Middle frontal gyrus (tissue), 1 donor: ENCODE measurements at regions not wholly inside any gene's neighbourhood (a gene's known extent, or its start where the extent isn't known, plus 50 kb on each side); places are given as distances from the start of the nearest gene placed in this dataset.
"Not testable (repeated sequence)": the region's sequence is repeated elsewhere in the genome, so short reads cannot be mapped to it uniquely, and the experiment has no call there.

Experiments used
- DNase-seq: peaks from one replicate; pipeline ENCODE4 v3.0.0-alpha.2; 2015; ENCODE audit warnings: low spot score; ENCODE audit errors: extremely low spot score

DNA sequence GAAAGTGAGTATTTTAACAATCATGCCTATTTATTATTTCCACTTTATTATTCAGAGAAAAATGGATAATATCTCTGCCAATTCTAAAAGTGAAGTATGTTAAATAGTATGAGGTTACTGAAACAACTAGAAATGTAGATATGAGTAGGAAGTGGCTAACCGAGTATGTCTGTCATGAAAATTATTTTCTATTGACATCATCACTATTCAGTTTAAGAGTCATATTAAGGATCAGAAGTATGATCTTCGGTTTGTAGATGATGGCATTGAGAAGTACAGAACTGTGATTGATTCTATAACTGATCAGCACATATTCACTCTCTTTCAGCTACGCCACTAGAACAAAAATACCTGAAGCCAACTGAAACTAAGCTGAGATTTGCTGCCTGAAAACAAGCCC lies 146.4 kb upstream of the SLITRK5 start:
- no peak for DNase-seq

DNA sequence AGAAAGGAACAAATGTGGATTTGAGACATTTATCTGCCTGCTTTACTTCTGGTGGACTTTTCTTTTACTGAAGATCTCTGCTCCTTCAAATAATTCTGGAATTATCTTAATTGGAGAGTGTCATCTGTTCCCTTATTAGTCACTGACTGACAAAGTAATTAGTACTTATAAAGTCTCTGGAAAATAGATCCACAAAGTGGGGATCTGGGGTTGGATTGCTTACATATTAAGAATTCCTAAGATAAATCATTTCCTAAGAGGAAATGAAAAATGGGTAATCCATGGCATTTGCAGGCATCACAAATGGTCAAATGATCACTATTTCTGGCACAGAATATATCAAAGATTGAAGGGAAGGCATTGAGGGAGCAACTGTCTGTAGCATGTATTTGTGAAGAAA lies 137.4 kb upstream of the SLITRK5 start:
- no peak for DNase-seq

DNA sequence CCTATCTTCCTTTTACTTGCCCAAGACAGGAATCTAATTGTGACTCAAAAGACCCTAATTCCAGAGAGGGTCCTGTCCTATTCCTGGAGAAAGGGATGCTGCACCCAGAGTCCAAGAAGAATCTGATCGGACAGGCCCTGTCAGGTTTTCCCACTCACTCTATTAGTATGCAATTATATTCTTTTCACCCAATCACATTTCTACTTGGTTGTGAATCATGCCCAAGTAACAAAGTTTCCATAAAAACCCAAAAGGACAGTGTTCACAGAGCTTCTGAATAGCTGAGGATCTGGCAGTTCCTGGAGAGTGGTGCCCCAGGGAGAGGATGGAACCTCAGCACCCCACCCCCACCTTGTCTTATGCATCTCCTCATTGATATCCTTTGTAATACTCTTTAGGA lies 135.3 kb upstream of the SLITRK5 start:
- no peak for DNase-seq

DNA sequence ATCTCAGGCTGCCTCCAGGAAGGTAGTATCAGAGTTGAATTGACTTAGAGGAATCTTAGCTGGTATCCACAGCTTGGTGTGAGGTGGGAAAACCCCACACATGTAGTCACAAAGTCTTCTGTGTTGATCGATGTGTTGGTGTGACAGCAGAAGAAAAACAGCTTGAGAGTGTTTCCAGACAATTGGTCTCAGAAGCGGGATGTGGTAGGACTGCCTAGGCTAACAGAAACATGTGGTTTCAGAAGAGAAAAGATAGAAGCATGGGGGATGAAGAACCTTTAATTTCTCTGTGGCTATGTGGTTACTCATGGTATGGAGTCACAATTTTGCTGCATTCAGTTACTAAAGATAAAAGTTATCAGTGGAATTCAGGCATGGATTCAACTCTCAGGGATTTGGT lies 134.7 kb upstream of the SLITRK5 start:
- DNase-seq: no peak

DNA sequence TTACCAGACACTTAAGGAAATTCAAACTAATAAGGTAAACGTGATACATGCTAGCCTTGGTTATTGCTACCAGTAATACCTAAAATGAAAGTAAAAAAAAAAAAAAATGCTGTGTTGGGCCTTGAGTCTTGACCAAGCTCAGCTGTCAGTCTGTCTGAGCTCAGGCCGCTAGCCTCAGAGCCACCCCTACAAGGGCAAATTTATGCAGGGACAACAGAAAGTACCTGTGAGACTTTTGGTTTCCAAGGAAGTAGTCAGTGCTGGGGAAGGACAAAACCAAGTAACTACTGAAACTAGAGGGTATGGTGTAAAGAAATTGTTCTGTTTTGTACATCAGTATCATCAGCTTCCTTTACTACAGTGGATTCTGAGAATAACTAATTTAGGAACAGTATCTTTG lies 134.3 kb upstream of the SLITRK5 start:
- no peak for DNase-seq

DNA sequence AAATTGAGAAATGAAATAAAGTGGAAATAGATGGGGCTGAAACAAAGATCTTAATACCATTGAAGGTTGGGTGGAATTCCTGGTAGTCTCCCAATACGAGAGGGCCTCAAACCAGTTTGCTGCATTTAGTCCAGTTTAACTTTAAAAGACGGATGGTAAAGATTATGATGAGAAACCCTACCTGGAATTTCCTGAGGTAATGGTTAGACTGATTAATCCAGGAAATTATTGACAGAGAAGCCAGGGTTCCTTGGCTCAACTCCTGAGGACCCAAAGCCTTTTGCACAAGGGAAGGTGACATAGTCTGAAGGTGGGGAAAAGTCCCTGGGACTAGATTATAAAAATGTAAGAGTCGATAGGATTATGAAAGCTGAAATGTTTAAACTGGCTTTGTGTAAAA lies 133.2 kb upstream of the SLITRK5 start:
- DNase-seq: no peak

DNA sequence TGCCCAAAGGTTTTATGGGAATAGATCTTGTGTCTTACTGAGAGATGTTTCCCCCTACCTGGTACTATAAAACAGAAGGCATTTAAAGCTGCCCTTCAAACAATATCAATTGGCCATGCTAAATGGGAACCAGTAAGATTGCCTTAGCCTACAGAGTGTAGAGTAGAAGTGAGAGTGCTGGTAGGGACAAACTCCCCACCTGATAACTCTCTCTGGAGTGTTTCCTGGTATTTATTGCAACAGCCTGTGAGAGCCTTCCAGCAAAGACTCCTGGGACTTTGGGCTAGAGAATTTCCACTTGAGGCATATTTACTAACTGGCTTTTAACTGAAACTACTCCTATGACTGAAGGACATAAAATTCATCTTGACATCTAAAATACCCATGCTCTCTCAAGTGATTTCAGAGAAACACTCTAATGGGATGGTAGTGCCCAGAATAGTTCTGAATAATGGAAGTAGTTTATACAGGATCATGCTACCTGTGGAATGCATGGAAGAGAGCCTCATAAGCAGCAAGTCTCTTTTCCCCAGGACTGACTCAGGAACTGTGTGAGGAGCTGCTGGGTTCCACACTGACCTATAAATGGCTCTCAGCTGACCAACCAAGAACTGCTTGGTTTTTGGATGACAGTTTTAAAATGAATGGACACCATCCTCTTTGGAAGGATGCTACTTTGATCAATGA lies 132.7 kb upstream of the SLITRK5 start:
- no peak for DNase-seq

DNA sequence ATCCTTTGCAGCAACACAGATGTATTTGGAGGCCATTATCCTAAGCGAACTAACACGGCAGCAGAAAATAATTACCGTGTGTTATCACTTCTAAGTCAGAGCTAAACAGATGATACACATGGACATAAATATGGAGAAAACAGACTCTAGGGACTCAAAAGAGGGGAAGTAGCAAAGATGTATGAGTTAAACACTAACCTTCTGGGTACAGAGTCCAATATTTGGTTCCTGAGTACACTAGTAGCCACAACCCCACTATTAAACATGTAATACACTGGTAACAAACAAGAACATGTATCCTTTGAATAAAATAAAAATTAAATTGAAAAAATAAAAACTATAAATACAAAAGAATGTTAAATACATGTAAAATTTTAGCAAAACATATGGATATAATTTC lies 118.0 kb upstream of the SLITRK5 start:
- no peak for DNase-seq

DNA sequence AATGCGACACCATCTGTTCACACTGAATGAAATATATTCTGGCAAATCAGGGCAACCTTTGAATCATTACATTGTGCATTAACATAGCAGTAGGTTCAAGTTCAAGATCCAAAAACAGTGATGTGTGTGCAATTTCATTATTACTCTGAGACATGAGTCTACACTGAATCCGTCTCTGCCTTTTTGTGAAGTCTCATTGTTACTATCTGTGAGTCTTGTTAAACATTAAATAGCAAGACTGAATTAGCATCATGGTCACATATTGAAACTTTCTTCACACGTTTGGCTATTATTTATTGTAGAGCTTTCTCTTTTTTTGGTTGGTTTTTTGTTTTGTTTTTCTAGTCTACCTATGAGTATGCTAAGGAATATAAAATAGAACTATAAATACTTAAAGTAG lies 117.1 kb upstream of the SLITRK5 start:
- DNase-seq: no peak

DNA sequence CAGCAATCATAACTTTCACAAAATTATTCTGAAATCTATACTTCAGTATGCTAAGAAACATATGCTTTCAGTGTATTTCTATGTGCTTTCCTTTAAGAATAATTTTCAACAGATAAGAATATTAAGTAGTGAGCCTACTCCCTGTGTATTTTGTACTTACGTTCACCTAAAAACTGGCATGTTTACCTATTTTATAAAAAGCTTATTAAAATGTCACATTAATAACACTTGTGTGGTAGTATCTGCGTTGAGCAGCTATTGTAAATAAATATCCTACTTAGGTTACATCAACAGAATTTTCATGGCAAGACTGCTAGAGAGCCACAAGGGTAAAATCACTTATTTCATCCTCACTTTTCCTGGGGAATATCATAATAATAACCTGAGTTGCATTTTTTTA lies 113.4 kb upstream of the SLITRK5 start:
- DNase-seq: no peak

DNA sequence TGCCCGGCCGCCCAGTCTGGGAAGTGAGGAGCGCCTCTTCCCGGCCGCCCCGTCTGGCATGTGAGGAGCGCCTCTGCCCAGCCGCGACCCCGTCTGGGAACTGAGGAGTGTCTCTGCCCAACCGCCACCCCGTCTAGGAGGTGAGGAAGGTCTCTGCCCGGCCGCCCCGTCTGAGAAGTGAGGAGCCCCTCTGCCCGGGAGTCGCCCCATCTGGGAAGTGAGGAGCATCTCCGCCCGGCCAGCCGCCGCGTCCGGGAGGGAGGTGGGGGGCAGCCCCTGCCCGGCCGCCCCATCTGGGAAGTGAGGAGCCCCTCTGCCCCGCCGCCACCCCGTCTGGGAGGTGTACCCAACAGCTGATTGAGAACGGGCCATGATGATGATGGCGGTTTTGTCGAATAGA lies 109.6 kb upstream of the SLITRK5 start:
- DNase-seq: not testable (repeated sequence)

DNA sequence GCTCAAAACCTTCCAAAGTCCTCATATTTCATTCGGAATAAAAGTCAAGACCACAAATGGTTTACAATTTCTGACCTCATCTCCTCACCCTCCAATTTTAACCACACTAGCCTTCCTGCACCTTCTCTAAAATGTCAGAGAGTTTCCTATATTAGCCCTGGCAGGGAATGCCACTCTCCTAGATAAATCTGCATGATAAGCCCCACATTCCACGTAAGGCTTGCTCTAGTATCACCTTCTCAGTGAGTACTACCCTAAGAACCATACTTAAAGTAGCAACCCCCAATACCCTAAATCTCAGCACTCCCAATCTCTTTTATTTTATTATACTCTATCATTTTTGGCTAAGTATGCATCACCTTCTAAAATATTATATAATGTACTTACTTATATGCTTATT lies 100.5 kb upstream of the SLITRK5 start:
- DNase-seq: no peak

DNA sequence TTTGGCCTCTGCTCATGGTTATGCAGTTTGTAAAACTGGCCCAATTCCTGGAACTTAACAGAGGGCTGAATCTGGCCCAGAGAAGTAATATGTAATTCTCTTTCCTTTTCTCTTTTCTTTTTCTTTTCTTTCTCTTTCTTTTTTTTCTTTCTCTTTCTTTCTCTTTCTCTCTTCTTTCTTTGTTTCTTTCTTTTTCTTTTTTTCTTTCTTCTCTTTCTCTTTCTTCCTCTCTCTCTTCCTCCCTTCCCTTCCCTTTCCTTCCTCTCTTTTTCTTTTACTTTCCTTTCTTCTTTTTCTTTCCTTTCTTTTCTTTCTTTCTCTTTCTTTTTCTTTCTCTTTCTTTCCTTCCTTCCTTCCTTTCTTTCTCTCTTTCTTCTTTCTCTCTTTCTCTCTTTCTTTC lies 88.8 kb upstream of the SLITRK5 start:
- no peak for DNase-seq

DNA sequence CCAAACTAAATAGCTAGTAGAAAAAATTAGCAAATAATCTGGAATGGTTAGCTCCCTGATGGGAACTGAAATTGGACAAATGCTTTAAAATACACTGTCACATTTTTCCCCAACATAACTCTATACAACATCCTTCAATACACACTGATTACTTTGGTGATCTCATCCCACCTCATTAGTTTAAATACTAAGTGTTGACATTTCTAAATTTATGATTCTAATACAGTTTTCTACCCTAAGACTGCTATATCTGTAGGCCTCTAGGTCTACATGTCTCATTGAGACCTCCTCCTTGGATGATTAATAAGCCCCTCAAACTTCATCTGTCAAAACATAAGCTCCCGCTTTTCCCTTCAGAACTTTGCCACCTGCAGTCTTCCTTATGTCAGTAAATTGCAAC lies 80.7 kb upstream of the SLITRK5 start:
- DNase-seq: no peak

DNA sequence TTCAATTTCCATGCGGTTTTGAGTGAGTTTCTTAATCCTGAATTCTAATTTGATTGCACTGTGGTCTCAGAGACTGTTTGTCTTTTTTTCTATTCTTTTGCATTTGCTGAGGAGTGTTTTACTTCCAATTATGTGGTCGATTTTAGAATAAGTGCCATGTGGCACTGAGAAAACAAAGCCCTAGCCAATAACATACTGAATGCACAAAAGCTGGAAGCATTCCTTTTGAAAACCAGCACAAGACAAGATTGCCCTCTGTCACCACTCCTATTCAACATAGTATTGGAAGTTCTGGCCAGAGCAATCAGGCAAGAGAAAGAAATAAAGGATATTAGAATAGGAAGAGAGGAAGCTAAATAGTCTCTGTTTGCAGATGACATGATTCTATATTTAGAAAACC lies 66.7 kb upstream of the SLITRK5 start:
- not testable (repeated sequence) for DNase-seq

DNA sequence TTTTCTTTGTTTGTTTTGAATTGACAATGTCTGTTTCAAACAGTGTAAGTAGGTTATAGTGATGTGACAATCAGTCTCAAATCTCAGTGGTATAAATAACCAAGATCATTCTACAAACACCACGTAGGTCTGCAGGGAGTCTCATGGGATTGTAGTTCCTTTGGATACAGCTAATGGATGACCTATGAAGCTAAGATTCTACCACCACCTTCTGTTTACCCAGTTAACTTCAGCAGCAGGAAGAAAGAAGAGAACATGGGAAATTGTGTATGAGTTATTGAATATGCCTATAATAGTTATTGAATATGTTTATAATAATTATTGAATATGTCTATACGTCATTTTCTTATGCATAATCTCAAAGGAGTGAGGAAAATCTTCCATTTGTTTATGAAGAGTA lies 63.9 kb upstream of the SLITRK5 start:
- DNase-seq: no peak

DNA sequence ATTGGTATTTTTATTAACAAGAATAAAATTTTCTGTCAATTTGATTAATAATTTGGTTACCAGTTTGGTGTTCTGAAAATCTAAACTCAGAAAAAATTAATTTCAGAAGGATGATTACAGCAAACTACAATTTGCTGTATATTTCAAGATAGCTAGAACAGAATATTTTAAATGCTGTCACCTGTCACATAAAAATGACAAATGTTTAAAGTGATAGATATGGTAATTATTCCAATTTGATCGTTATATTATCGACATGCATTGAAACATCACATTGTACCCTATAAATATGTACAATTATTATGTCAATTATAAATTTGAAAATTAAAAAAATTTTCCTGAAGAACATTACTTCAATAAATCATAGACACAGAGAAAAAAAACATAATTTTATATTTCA lies 56.9 kb upstream of the SLITRK5 start:
- DNase-seq: no peak
